Trophoblast cell (in vitro differentiated cells and primary cell): ENCODE measurements at regions not wholly inside any gene's neighbourhood (a gene's known extent, or its start where the extent isn't known, plus 50 kb on each side); places are given as distances from the start of the nearest gene placed in this dataset.

Experiments
- DNase-seq, 2 donors: peaks; one replicate each; pipeline ENCODE4 v3.0.0-alpha.2; 2016
- H2AFZ ChIP-seq: 2 replicates; pipeline ENCODE4 v1.6.1; 2013; ENCODE audit warnings: low read length, moderate library complexity, mild to moderate bottlenecking; ENCODE audit not compliant: insufficient read depth, poor library complexity
- H2AK5ac ChIP-seq: 2 replicates; pipeline ENCODE4 v1.6.1; 2013; ENCODE audit warnings: mild to moderate bottlenecking, low read length
- H2BK120ac ChIP-seq: 2 replicates; pipeline ENCODE4 v1.6.1; 2013; ENCODE audit warnings: low read length, mild to moderate bottlenecking, moderate library complexity; ENCODE audit not compliant: insufficient read depth, poor library complexity
- H2BK12ac ChIP-seq: 2 replicates; pipeline ENCODE4 v1.6.1; 2013; ENCODE audit warnings: mild to moderate bottlenecking, low read length, moderate library complexity
- H2BK5ac ChIP-seq: 2 replicates; pipeline ENCODE4 v1.6.1; 2013; ENCODE audit warnings: low read length, low read depth, moderate library complexity, mild to moderate bottlenecking; ENCODE audit not compliant: poor library complexity
- H3K14ac ChIP-seq: 2 replicates; pipeline ENCODE4 v1.6.1; 2013; ENCODE audit warnings: mild to moderate bottlenecking, low read length
- H3K18ac ChIP-seq: 2 replicates; pipeline ENCODE4 v1.6.1; 2013; ENCODE audit warnings: mild to moderate bottlenecking, low read length
- H3K23ac ChIP-seq: 2 replicates; pipeline ENCODE4 v1.6.1; 2013; ENCODE audit warnings: low read length
- H3K27ac ChIP-seq: 2 replicates; pipeline ENCODE4 v1.5.1; 2013; ENCODE audit warnings: low read depth, mild to moderate bottlenecking, inconsistent platforms, low read length, moderate library complexity
- H3K27me3 ChIP-seq: 2 replicates; pipeline ENCODE4 v1.6.1; 2013; ENCODE audit warnings: inconsistent platforms, mild to moderate bottlenecking, low read length, moderate library complexity; ENCODE audit not compliant: insufficient read depth
- H3K36me3 ChIP-seq, 2 experiments: 1 replicate in 1 of 2; 2 replicates in 1 of 2; pipeline ENCODE4 v1.6.1; 2013; ENCODE audit warnings: low read length in 2 of 2, mild to moderate bottlenecking in 2 of 2, moderate library complexity in 1 of 2; ENCODE audit not compliant: insufficient read depth in 2 of 2, control insufficient read depth in 1 of 2
- H3K4ac ChIP-seq: 2 replicates; pipeline ENCODE4 v1.6.1; 2013; ENCODE audit warnings: low read depth, mild to moderate bottlenecking, low read length, moderate library complexity
- H3K4me1 ChIP-seq, 2 experiments: 1 replicate in 1 of 2; 2 replicates in 1 of 2; pipeline ENCODE4 v1.6.1; 2013; ENCODE audit warnings: low read length in 2 of 2, mild to moderate bottlenecking in 2 of 2, moderate library complexity in 1 of 2; ENCODE audit not compliant: insufficient read depth in 2 of 2, control insufficient read depth in 1 of 2
- H3K4me2 ChIP-seq: 2 replicates; pipeline ENCODE4 v1.6.1; 2013; ENCODE audit warnings: inconsistent platforms, mild to moderate bottlenecking, low read length, moderate library complexity
- H3K4me3 ChIP-seq: 2 replicates; pipeline ENCODE4 v1.5.1; 2013; ENCODE audit warnings: mild to moderate bottlenecking, low read depth, low read length, inconsistent platforms
- H3K79me1 ChIP-seq: one replicate; pipeline ENCODE4 v1.6.1; 2013; ENCODE audit warnings: low read length
- H3K79me2 ChIP-seq: 2 replicates; pipeline ENCODE4 v1.6.1; 2013; ENCODE audit warnings: low read length, mild to moderate bottlenecking; ENCODE audit not compliant: control insufficient read depth, insufficient read depth, poor library complexity
- H3K9ac ChIP-seq: 2 replicates; pipeline ENCODE4 v1.6.1; 2013; ENCODE audit warnings: mild to moderate bottlenecking, low read length
- H3K9me3 ChIP-seq: 2 replicates; pipeline ENCODE4 v1.6.1; 2013; ENCODE audit warnings: low read depth, mild to moderate bottlenecking, control low read depth, inconsistent platforms, low read length; ENCODE audit not compliant: insufficient read depth
- H4K12ac ChIP-seq: 2 replicates; pipeline ENCODE4 v1.6.1; 2013; ENCODE audit warnings: low read depth, mild to moderate bottlenecking, low read length, moderate library complexity
- H4K8ac ChIP-seq: 2 replicates; pipeline ENCODE4 v1.6.1; 2013; ENCODE audit warnings: low read depth, mild to moderate bottlenecking, low read length, moderate library complexity
- H4K91ac ChIP-seq: one replicate; pipeline ENCODE4 v1.6.1; 2013; ENCODE audit warnings: low read depth, mild to moderate bottlenecking, low read length, moderate library complexity
- WGBS: extraction: QIAGEN DNeasy Blood & Tissue Kit; methylation state at CpG from one replicate; pipeline ENCODE4 v1.1.7; 2013; ENCODE audit warnings: missing lambda C conversion rate; ENCODE audit not compliant: insufficient read length, insufficient coverage; ENCODE audit errors: extremely low coverage; 5-methylcytosine and 5-hydroxymethylcytosine counted together

DNA sequence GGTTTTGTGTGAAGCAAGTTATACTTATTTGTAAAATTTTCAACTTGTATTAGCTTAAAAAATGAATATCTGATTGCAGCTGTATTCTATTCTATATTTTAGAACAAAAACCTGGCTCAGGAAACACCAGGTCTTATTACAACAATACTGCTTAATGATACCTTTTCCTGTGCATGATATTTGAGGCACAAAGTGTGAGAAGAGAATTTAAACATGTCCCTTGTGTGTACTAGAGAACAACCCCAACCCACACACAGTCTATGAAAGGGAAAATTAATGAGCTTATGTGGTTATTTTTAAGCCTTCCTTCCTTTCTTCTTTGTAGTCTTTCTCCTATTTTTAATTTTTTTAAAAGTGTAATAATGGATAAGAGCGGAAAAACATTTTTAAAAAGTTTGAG lies 122.6 kb upstream of the MON1B start:
- H3K23ac ChIP-seq = no peak overlapping the region
- H4K91ac ChIP-seq = no peak overlapping the region
- H3K27me3 ChIP-seq = no peaks in the 10 kb centered on the region
- H3K9ac ChIP-seq = no peak overlapping the region
- H3K9me3 ChIP-seq = no peaks in the 10 kb centered on the region
- no peak overlapping the region for H3K14ac ChIP-seq
- no peak overlapping the region for H2BK120ac ChIP-seq
- H3K4me3 ChIP-seq = no peak overlapping the region
- H2AFZ ChIP-seq = no peak overlapping the region
- H3K4me1 ChIP-seq = peaks cover 0 to 3% of the 10 kb centered on the region in 2 experiments
- no peak overlapping the region for H4K12ac ChIP-seq
- H2BK12ac ChIP-seq = no peak overlapping the region
- no peaks in the 10 kb centered on the region for H3K36me3 ChIP-seq
- H3K27ac ChIP-seq = no peak overlapping the region
- no peak overlapping the region for H3K4me2 ChIP-seq
- no peak overlapping the region for H2BK5ac ChIP-seq
- H2AK5ac ChIP-seq = no peak overlapping the region
- no peaks in the 10 kb centered on the region for H3K79me2 ChIP-seq
- no CpG with 5 or more reads among the region's 1 CpG for WGBS
- no peak overlapping the region for H3K18ac ChIP-seq
- H3K4ac ChIP-seq = no peak overlapping the region
- DNase-seq = no peak
- no peak overlapping the region for H4K8ac ChIP-seq
- no peaks in the 10 kb centered on the region for H3K79me1 ChIP-seq

- no peak overlapping the region for H4K91ac ChIP-seq
- H3K18ac ChIP-seq = no peak overlapping the region
- no peak overlapping the region for H2AFZ ChIP-seq
- H3K79me1 ChIP-seq = no peaks in the 10 kb centered on the region
- H3K36me3 ChIP-seq = no peaks in the 10 kb centered on the region
- no peak for DNase-seq
- no peak overlapping the region for H3K4ac ChIP-seq
- H3K4me2 ChIP-seq = no peak overlapping the region
- H4K8ac ChIP-seq = no peak overlapping the region
- H4K12ac ChIP-seq = no peak overlapping the region
- no peaks in the 10 kb centered on the region for H3K27me3 ChIP-seq
- no peaks in the 10 kb centered on the region for H3K79me2 ChIP-seq
- H2BK5ac ChIP-seq = no peak overlapping the region
- no peak overlapping the region for H2BK12ac ChIP-seq
- no peak overlapping the region for H3K23ac ChIP-seq
- WGBS = no CpG with 5 or more reads among the region's 2 CpGs
- H2AK5ac ChIP-seq = no peak overlapping the region
- no peak overlapping the region for H3K14ac ChIP-seq
- H3K4me3 ChIP-seq = no peak overlapping the region
- no peaks in the 10 kb centered on the region for H3K9me3 ChIP-seq
- H3K4me1 ChIP-seq = no peaks in the 10 kb centered on the region
- H2BK120ac ChIP-seq = no peak overlapping the region
- no peak overlapping the region for H3K27ac ChIP-seq
- no peak overlapping the region for H3K9ac ChIP-seq
Observed at GRCh38 chr16:77069929-77070328, 121.1 kb upstream of the MON1B start.

DNA sequence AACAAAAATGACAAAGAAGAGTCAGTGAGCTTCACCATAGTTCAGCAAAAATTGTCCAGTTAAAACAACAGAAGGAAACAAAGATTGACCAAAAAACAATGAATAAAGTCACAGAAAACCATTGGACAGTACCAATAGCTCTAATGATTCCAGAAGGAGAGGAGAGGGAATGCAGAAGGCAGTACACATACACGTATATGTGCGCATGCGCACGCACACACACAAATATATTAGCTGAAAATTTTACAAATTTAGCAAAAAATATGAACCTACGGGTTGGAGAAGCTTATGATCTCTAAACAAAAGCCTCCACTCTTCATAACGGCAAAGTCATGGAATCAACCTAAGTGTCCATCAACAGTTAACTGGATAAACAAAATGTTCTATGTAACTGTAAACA lies 120.3 kb upstream of the MON1B start:
- Histone ChIP-seq H3K79me2 (no peaks in the 10 kb centered on the region), H2BK12ac (no peak overlapping the region), H3K27me3 (no peaks in the 10 kb centered on the region), H4K91ac (no peak overlapping the region), H4K8ac (no peak overlapping the region), H3K18ac (no peak overlapping the region), H2BK5ac (no peak overlapping the region), H3K79me1 (no peaks in the 10 kb centered on the region), H3K27ac (no peak overlapping the region), H3K9me3 (no peaks in the 10 kb centered on the region), H2AK5ac (no peak overlapping the region), H2BK120ac (no peak overlapping the region), H2AFZ (no peak overlapping the region), H3K4me1 (no peaks in the 10 kb centered on the region), H3K4me2 (no peak overlapping the region), H3K23ac (no peak overlapping the region), H3K4me3 (no peak overlapping the region), H4K12ac (no peak overlapping the region), H3K4ac (no peak overlapping the region), H3K36me3 (no peaks in the 10 kb centered on the region), H3K14ac (no peak overlapping the region), H3K9ac (no peak overlapping the region)
- WGBS = no CpG with 5 or more reads among the region's 6 CpGs
- DNase-seq = no peak

- Histone ChIP-seq H3K4me2 (no peak overlapping the region), H3K36me3 (no peaks in the 10 kb centered on the region), H2BK5ac (no peak overlapping the region), H3K14ac (no peak overlapping the region), H2BK120ac (no peak overlapping the region), H3K4ac (no peak overlapping the region), H3K27me3 (no peaks in the 10 kb centered on the region), H2BK12ac (no peak overlapping the region), H4K12ac (no peak overlapping the region), H3K23ac (no peak overlapping the region), H3K9ac (no peak overlapping the region), H3K4me3 (no peak overlapping the region), H3K79me1 (no peaks in the 10 kb centered on the region), H3K18ac (no peak overlapping the region), H3K4me1 (no peaks in the 10 kb centered on the region), H2AFZ (no peak overlapping the region), H3K27ac (no peak overlapping the region), H2AK5ac (no peak overlapping the region), H3K9me3 (no peaks in the 10 kb centered on the region), H3K79me2 (no peaks in the 10 kb centered on the region), H4K8ac (no peak overlapping the region), H4K91ac (no peak overlapping the region)
- WGBS = no CpG with 5 or more reads among the region's 5 CpGs
- no peak for DNase-seq
Observed at GRCh38 chr16:77076839-77077238, 114.2 kb upstream of the MON1B start.
